ENCODE measurements at regions not wholly inside any gene's neighbourhood (a gene's known extent, or its start where the extent isn't known, plus 50 kb on each side); places are given as distances from the start of the nearest gene placed in this dataset.

GRCh38 chr20:56783826-56784225 lies 154.7 kb downstream of the TFAP2C start:
- ChIA-PET POLR2A (ENCODE audit: low non-redundant PET) (no interaction called here), CTCF (no interaction called here)
- TF ChIP-seq CTCF (conservative IDR thresholded peaks at IDR 0.05; ENCODE audit: low read depth, low read length) (no peak), EZH2 (IDR thresholded peaks at IDR 0.05; ENCODE audit: borderline replicate concordance, low read depth, low read length, poor library complexity, severe bottlenecking) (no peak)
- no peaks in the 10 kb centered on the region for H3K9me3 ChIP-seq (ENCODE audit: low read depth, low read length, poor library complexity, severe bottlenecking)
- no TSS peak for BruUV-seq (replicated peaks)
- no peak for DNase-seq (ENCODE audit: low spot score)
- H3K4me3 ChIP-seq (ENCODE audit: low read depth, low read length, poor library complexity, severe bottlenecking) = no peak overlapping the region
- intact Hi-C loops (cut with micrococcal nuclease; ENCODE audit: unreplicated experiment) = no loop called here
- H3K27ac ChIP-seq (ENCODE audit: low read depth, low read length, poor library complexity, severe bottlenecking) = no peak overlapping the region
- H3K27me3 ChIP-seq (replicated peaks; ENCODE audit: insufficient read depth, low read depth, low read length, poor library complexity) = peaks cover 32% of the 10 kb centered on the region
- H3K4me1 ChIP-seq (ENCODE audit: insufficient read depth, low read length, poor library complexity, severe bottlenecking) = no peaks in the 10 kb centered on the region
- H3K36me3 ChIP-seq (ENCODE audit: insufficient read depth, low read length, poor library complexity, severe bottlenecking) = no peaks in the 10 kb centered on the region

- no TSS peak for BruUV-seq (replicated peaks)
- Histone ChIP-seq H3K4me3 (ENCODE audit: low read depth, low read length, poor library complexity, severe bottlenecking) (no peak overlapping the region), H3K9me3 (ENCODE audit: low read depth, low read length, poor library complexity, severe bottlenecking) (no peaks in the 10 kb centered on the region), H3K27ac (ENCODE audit: low read depth, low read length, poor library complexity, severe bottlenecking) (no peak overlapping the region), H3K36me3 (ENCODE audit: insufficient read depth, low read length, poor library complexity, severe bottlenecking) (no peaks in the 10 kb centered on the region), H3K27me3 (replicated peaks; ENCODE audit: insufficient read depth, low read depth, low read length, poor library complexity) (peaks cover 19% of the 10 kb centered on the region), H3K4me1 (ENCODE audit: insufficient read depth, low read length, poor library complexity, severe bottlenecking) (no peaks in the 10 kb centered on the region)
- CTCF ChIA-PET = no interaction called here
- POLR2A ChIA-PET (ENCODE audit: low non-redundant PET) = no interaction called here
- no peak for TF ChIP-seq CTCF (conservative IDR thresholded peaks at IDR 0.05; ENCODE audit: low read depth, low read length)
- no peak for TF ChIP-seq EZH2 (IDR thresholded peaks at IDR 0.05; ENCODE audit: borderline replicate concordance, low read depth, low read length, poor library complexity, severe bottlenecking)
- DNase-seq (ENCODE audit: low spot score) = no peak
- intact Hi-C loops (cut with micrococcal nuclease; ENCODE audit: unreplicated experiment) = no loop called here
Measured at GRCh38 chr20:56786503-56786902, 157.4 kb downstream of the TFAP2C start.

- ChIA-PET CTCF (no interaction called here), POLR2A (ENCODE audit: low non-redundant PET) (no interaction called here)
- Histone ChIP-seq H3K27ac (ENCODE audit: low read depth, low read length, poor library complexity, severe bottlenecking) (no peak overlapping the region), H3K4me1 (ENCODE audit: insufficient read depth, low read length, poor library complexity, severe bottlenecking) (no peaks in the 10 kb centered on the region), H3K27me3 (replicated peaks; ENCODE audit: insufficient read depth, low read depth, low read length, poor library complexity) (peaks cover 12% of the 10 kb centered on the region), H3K36me3 (ENCODE audit: insufficient read depth, low read length, poor library complexity, severe bottlenecking) (no peaks in the 10 kb centered on the region), H3K9me3 (ENCODE audit: low read depth, low read length, poor library complexity, severe bottlenecking) (no peaks in the 10 kb centered on the region), H3K4me3 (ENCODE audit: low read depth, low read length, poor library complexity, severe bottlenecking) (no peak overlapping the region)
- no peak for DNase-seq (ENCODE audit: low spot score)
- BruUV-seq (replicated peaks) = no TSS peak
- TF ChIP-seq CTCF (conservative IDR thresholded peaks at IDR 0.05; ENCODE audit: low read depth, low read length) = no peak
- TF ChIP-seq EZH2 (IDR thresholded peaks at IDR 0.05; ENCODE audit: borderline replicate concordance, low read depth, low read length, poor library complexity, severe bottlenecking) = no peak
- intact Hi-C loops (cut with micrococcal nuclease; ENCODE audit: unreplicated experiment) = no loop called here
Measured at GRCh38 chr20:56788041-56788670, 159.1 kb downstream of the TFAP2C start.
